ENCODE measurements at regions not wholly inside any gene's neighbourhood (a gene's known extent, or its start where the extent isn't known, plus 50 kb on each side); places are given as distances from the start of the nearest gene placed in this dataset.

DNA sequence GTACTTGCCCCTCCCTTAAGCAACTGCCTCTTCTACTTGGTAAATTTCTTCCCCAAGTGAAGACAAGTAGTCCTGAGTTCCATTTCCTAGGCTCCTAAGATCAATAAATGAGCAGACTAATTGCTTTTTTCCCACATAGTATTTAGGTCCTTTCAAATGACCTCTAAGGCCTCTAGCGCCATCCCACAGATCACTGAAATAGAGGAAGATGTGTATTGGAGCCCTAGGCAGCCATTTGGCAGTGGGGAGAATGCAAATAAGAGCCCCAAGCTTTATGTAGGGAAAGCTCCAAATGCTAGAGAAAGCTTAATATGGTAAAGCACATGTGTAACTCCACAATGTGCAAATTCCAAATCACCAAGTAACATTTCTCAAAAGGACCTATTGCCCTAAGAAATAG is 316.5 kb upstream of the PHF14 start:
- no peak for TF ChIP-seq EZH2 (IDR thresholded peaks at IDR 0.05)
- TF ChIP-seq, protein P1, sequence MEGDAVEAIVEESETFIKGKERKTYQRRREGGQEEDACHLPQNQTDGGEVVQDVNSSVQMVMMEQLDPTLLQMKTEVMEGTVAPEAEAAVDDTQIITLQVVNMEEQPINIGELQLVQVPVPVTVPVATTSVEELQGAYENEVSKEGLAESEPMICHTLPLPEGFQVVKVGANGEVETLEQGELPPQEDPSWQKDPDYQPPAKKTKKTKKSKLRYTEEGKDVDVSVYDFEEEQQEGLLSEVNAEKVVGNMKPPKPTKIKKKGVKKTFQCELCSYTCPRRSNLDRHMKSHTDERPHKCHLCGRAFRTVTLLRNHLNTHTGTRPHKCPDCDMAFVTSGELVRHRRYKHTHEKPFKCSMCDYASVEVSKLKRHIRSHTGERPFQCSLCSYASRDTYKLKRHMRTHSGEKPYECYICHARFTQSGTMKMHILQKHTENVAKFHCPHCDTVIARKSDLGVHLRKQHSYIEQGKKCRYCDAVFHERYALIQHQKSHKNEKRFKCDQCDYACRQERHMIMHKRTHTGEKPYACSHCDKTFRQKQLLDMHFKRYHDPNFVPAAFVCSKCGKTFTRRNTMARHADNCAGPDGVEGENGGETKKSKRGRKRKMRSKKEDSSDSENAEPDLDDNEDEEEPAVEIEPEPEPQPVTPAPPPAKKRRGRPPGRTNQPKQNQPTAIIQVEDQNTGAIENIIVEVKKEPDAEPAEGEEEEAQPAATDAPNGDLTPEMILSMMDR (IDR thresholded peaks at IDR 0.05) = no peak
